ENCODE measurements at regions not wholly inside any gene's neighbourhood (a gene's known extent, or its start where the extent isn't known, plus 50 kb on each side); places are given as distances from the start of the nearest gene placed in this dataset.

DNA sequence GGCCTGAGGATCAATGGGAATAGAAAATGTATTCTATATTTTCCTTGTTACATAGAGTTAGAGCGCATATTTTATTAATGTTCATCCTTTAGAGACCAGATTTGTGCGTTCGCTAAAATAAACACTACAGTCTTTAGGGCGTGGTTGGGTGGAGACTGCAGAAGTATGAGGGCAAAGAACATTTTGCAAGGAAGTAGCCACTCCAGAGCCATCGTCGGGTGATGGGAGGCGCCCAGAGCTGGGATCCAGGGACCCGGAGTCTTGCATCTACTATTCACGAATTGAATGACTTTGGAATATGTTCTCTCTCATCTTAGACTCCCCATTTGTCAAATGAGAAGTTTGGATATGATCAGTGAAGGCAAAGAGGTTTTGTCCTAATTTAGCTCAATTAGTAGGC is 154.2 kb upstream of the IRX6 start:
- H3K27ac ChIP-seq (ENCODE audit: low read depth in 2 of 2, low read length in 1 of 2), result no peak overlapping the region
- WGBS (ENCODE audit: low lambda C conversion rate), result 58% methylated on average over 9 of the region's 9 CpGs
- no peaks in the 10 kb centered on the region for H4K20me1 ChIP-seq (ENCODE audit: insufficient read depth)
- ChIA-PET POLR2A (no interaction called here), CTCF (interaction anchor here (1.2 kb wide), 1 partner anchor 49 kb away, joined by 5 read pairs; no protein-coding TSS in a partner anchor)
- TF ChIP-seq RXRA (IDR thresholded peaks at IDR 0.05; ENCODE audit: borderline replicate concordance, low read depth), result no peak
- no peak for TF ChIP-seq GATA2 (CRISPR knock-in tag; IDR thresholded peaks at IDR 0.05)
- H3K4me2 ChIP-seq, result no peak overlapping the region
- H3K27me3 ChIP-seq (ENCODE audit: insufficient read depth), result no peaks in the 10 kb centered on the region
- H3K79me2 ChIP-seq (ENCODE audit: insufficient read depth), result no peaks in the 10 kb centered on the region
- H3K36me3 ChIP-seq (replicated peaks in 1 of 2; ENCODE audit: control insufficient read depth in 1 of 2, insufficient read depth in 2 of 2, low read length in 1 of 2), result no peaks in the 10 kb centered on the region
- H2AFZ ChIP-seq (ENCODE audit: low read depth), result no peak overlapping the region
- H3K9me3 ChIP-seq, result no peaks in the 10 kb centered on the region
- no peak for DNase-seq
- no peaks in the 10 kb centered on the region for H3K4me1 ChIP-seq (ENCODE audit: control insufficient read depth in 1 of 2, insufficient read depth in 2 of 2, low read depth in 1 of 2, low read length in 1 of 2)
- H3F3A ChIP-seq (replicated peaks; ENCODE audit: insufficient read depth), result no peaks in the 10 kb centered on the region
- H3K4me3 ChIP-seq (ENCODE audit: low read depth in 2 of 2, low read length in 1 of 2), result no peak overlapping the region
- H3K9ac ChIP-seq, result no peak overlapping the region
- no peaks in the 10 kb centered on the region for H3K9me2 ChIP-seq

DNA sequence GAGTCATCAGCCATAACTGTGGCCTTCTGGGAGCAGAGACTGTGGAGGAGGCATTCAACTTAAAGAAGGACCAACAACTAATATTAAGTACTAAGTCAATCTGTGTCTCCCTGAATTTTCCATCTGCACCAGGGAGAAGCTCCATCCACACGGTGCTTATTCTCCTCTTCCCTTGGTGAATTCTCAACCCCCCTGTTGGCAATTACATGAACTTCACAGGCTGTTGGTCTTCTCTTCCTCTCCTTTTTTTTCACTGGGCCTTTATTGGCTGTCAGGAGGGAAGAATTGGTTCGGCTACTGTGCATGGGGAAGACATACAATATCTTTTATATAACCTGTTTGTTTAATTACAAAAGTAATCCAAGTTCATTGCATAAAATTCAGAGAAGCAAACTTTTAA is 152.8 kb upstream of the IRX6 start:
- Histone ChIP-seq H3K4me3 (ENCODE audit: low read depth in 2 of 2, low read length in 1 of 2) (no peak overlapping the region), H3K27ac (ENCODE audit: low read depth in 2 of 2, low read length in 1 of 2) (no peak overlapping the region), H3K9me3 (no peaks in the 10 kb centered on the region), H3K4me2 (no peak overlapping the region), H3K36me3 (replicated peaks in 1 of 2; ENCODE audit: control insufficient read depth in 1 of 2, insufficient read depth in 2 of 2, low read length in 1 of 2) (no peaks in the 10 kb centered on the region), H3K79me2 (ENCODE audit: insufficient read depth) (no peaks in the 10 kb centered on the region), H2AFZ (ENCODE audit: low read depth) (no peak overlapping the region), H3K4me1 (ENCODE audit: control insufficient read depth in 1 of 2, insufficient read depth in 2 of 2, low read depth in 1 of 2, low read length in 1 of 2) (no peaks in the 10 kb centered on the region), H4K20me1 (ENCODE audit: insufficient read depth) (no peaks in the 10 kb centered on the region), H3F3A (replicated peaks; ENCODE audit: insufficient read depth) (no peaks in the 10 kb centered on the region), H3K9me2 (no peaks in the 10 kb centered on the region), H3K9ac (no peak overlapping the region), H3K27me3 (ENCODE audit: insufficient read depth) (no peaks in the 10 kb centered on the region)
- POLR2A ChIA-PET, result interaction anchor here (0.7 kb wide), 1 partner anchor 13 kb away, joined by 3 read pairs; no protein-coding TSS in a partner anchor
- 22% methylated on average over 2 of the region's 2 CpGs for WGBS (ENCODE audit: low lambda C conversion rate)
- no peak for TF ChIP-seq RCOR1 (IDR thresholded peaks at IDR 0.05; ENCODE audit: low read length)
- TF ChIP-seq, protein P1, sequence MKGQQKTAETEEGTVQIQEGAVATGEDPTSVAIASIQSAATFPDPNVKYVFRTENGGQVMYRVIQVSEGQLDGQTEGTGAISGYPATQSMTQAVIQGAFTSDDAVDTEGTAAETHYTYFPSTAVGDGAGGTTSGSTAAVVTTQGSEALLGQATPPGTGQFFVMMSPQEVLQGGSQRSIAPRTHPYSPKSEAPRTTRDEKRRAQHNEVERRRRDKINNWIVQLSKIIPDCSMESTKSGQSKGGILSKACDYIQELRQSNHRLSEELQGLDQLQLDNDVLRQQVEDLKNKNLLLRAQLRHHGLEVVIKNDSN (IDR thresholded peaks at IDR 0.05; ENCODE audit: borderline replicate concordance, low read depth), result no peak
- CTCF ChIA-PET, result interaction anchor here (2.2 kb wide), 1 partner anchor 16 kb away, joined by 7 read pairs; no protein-coding TSS in a partner anchor
- no peak for DNase-seq

DNA sequence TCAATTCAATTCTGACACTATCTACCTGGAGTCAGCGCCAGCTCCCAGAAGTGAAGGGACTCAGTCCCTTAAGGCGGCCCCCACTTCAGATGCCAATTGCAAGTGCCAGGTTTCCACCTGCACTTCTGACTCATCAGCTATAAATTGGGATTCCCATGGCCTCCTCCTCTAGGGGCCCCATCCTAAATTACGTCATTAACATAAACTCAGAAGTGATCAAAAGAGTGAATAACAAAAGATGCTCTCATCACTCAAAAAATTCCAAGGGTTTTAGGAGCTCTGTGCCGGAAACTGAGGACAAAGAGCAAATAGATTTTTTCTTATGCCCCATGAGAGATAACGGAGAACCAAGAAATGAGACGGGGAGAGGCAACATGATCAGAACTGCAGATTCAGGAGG is 148.6 kb upstream of the IRX6 start:
- 54% methylated on average over 6 of the region's 6 CpGs for WGBS (ENCODE audit: low lambda C conversion rate)
- TF ChIP-seq, protein P2, sequence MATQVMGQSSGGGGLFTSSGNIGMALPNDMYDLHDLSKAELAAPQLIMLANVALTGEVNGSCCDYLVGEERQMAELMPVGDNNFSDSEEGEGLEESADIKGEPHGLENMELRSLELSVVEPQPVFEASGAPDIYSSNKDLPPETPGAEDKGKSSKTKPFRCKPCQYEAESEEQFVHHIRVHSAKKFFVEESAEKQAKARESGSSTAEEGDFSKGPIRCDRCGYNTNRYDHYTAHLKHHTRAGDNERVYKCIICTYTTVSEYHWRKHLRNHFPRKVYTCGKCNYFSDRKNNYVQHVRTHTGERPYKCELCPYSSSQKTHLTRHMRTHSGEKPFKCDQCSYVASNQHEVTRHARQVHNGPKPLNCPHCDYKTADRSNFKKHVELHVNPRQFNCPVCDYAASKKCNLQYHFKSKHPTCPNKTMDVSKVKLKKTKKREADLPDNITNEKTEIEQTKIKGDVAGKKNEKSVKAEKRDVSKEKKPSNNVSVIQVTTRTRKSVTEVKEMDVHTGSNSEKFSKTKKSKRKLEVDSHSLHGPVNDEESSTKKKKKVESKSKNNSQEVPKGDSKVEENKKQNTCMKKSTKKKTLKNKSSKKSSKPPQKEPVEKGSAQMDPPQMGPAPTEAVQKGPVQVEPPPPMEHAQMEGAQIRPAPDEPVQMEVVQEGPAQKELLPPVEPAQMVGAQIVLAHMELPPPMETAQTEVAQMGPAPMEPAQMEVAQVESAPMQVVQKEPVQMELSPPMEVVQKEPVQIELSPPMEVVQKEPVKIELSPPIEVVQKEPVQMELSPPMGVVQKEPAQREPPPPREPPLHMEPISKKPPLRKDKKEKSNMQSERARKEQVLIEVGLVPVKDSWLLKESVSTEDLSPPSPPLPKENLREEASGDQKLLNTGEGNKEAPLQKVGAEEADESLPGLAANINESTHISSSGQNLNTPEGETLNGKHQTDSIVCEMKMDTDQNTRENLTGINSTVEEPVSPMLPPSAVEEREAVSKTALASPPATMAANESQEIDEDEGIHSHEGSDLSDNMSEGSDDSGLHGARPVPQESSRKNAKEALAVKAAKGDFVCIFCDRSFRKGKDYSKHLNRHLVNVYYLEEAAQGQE (IDR thresholded peaks at IDR 0.05; ENCODE audit: low read depth, low read length), result no peak
- TF ChIP-seq FOSL2 (IDR thresholded peaks at IDR 0.05; ENCODE audit: borderline replicate concordance, low read depth), result no peak
- Histone ChIP-seq H3K4me3 (ENCODE audit: low read depth in 2 of 2, low read length in 1 of 2) (no peak overlapping the region), H3K36me3 (replicated peaks in 1 of 2; ENCODE audit: control insufficient read depth in 1 of 2, insufficient read depth in 2 of 2, low read length in 1 of 2) (no peaks in the 10 kb centered on the region), H3K27me3 (ENCODE audit: insufficient read depth) (no peaks in the 10 kb centered on the region), H3K4me1 (ENCODE audit: control insufficient read depth in 1 of 2, insufficient read depth in 2 of 2, low read depth in 1 of 2, low read length in 1 of 2) (no peaks in the 10 kb centered on the region), H2AFZ (ENCODE audit: low read depth) (no peak overlapping the region), H3K9me3 (no peaks in the 10 kb centered on the region), H3F3A (replicated peaks; ENCODE audit: insufficient read depth) (no peaks in the 10 kb centered on the region), H4K20me1 (ENCODE audit: insufficient read depth) (no peaks in the 10 kb centered on the region), H3K27ac (ENCODE audit: low read depth in 2 of 2, low read length in 1 of 2) (no peak overlapping the region), H3K79me2 (ENCODE audit: insufficient read depth) (no peaks in the 10 kb centered on the region), H3K9ac (no peak overlapping the region), H3K4me2 (no peak overlapping the region), H3K9me2 (no peaks in the 10 kb centered on the region)
- ChIA-PET CTCF (no interaction called here), POLR2A (no interaction called here)
- DNase-seq, result no peak

All from SK-N-SH (cell line).